NCI-H2171 (cell line): ENCODE measurements at regions not wholly inside any gene's neighbourhood (a gene's known extent, or its start where the extent isn't known, plus 50 kb on each side); places are given as distances from the start of the nearest gene placed in this dataset.
"Not testable (repeated sequence)": the region's sequence is repeated elsewhere in the genome, so short reads cannot be mapped to it uniquely, and the experiment has no call there.

Experiments used
- DNase-seq: peaks from one replicate; lab custom pipeline; 2025; lab: John Stamatoyannopoulos, UW

- DNase-seq, result no peak
Observed at GRCh38 chr17:34015253-34015652, 239.8 kb upstream of the CCL2 start.

DNA sequence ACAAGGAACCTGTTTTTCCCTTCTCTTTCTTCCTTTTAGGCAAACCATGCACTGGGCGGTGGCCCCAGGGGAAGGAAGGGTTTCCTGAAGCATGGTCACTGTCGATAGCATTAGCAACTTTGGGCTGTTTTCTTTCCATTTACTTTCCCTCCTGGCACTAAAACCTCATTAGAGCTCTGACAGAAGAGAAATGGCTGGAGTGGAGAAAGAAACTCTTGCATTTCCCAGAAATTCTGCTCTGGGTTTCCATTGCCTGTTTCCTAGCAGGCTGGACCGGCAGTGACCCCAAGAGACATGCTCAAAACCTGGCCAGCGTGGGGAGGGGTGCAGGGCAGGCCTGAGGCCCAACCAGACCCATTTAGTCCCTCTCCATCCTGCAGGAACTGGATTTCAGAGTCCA, 230.7 kb upstream of the CCL2 start:
- no peak for DNase-seq

GRCh38 chr17:34024806-34025551, 230.1 kb upstream of the CCL2 start:
- DNase-seq, result no peak

DNA sequence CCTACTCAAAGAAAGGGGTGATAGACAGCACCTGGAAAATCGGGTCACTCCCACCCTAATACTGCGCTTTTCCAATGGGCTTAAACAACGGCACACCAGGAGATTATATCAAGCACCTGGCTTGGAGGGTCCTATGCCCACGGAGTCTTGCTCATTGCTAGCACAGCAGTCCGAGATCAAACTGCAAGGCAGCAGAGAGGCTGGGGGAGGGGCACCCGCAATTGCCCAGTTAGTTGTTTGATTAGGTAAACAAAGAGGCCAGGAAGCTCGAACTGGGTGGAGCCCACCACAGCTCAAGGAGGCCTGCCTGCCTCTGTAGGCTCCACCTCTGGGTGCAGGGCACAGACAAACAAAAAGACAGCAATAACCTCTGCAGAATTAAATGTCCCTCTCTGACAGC, 224.5 kb upstream of the CCL2 start:
- not testable (repeated sequence) for DNase-seq

DNA sequence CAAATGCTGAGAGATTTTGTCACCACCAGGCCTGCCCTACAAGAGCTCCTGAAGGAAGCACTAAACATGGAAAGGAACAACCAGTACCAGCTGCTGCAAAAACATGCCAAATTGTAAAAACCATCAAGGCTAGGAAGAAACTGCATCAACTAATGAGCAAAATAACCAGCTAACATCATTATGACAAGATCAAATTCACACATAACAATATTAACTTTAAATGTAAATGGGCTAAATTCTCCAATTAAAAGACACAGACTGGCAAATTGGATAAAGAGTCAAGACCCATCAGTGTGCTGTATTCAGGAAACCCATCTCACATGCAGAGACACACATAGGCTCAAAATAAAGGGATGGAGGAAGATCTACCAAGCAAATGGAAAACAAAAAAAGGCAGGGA, 222.8 kb upstream of the CCL2 start:
- DNase-seq, result not testable (repeated sequence)

- DNase-seq, result not testable (repeated sequence)
Observed at GRCh38 chr17:34038786-34039185, 216.3 kb upstream of the CCL2 start.

GRCh38 chr17:34039213-34039612, 215.9 kb upstream of the CCL2 start:
- not testable (repeated sequence) for DNase-seq

DNA sequence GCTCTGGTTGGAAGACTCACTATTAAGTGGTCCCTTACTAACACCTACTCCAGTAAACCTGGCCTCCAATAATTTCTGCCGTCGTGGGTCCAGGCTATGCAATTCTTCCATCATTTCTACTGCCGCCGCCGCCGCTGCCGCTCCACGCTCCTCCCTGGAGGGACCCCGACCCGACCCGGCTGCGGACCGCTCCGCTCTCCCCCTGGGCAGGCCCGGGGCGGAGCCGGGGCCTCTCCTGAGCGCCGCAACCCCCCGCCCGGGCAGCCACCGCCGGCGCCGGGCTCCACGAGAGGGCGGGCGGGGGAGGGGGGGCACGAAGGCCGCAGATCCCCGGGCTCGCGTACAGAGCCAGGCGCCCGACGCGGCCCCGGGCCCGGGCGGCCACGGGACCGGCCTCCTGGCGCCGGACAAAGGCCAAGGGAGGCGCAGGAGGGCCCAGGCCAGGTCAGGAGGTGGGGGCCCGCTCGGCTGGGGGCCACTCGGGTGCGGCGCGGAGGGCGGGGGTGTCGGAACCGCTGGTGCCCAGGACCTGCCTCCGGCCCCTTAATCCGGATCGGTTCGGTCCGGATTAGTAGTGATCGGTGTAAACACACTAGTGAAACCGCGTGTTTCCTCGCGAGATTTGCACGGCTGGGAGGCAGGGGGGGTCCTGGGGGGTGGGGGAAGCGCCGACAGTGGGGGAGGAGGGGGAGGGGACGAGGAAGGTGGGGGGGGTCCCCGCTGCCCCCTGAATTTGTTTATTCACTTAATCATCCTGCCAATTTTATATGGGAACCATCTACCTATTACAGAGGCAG, 215.1 kb upstream of the CCL2 start:
- DNase-seq, result not testable (repeated sequence)

- DNase-seq, result no peak
Observed at GRCh38 chr17:34045990-34046389, 209.1 kb upstream of the CCL2 start.

- no peak for DNase-seq
Observed at GRCh38 chr17:34051046-34051445, 204.0 kb upstream of the CCL2 start.

DNA sequence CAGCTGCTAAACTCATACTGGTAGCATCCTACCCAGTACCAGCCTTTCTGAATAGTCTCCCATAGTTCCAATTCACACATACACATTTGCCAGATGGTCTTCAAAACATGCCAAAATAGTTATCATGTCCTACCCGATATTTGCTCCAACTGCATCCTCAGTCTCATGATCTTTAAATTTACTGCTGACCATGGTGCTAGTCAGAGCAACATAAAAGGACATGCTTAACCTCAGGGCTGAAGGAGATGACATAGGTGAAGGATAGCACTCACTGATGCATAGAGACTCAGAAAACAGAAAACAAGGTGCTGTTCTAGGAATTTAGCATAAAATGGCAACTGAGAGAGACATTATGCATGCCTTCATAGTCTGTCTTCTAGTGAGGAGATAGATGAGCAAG, 200.6 kb upstream of the CCL2 start:
- DNase-seq, result no peak

DNA sequence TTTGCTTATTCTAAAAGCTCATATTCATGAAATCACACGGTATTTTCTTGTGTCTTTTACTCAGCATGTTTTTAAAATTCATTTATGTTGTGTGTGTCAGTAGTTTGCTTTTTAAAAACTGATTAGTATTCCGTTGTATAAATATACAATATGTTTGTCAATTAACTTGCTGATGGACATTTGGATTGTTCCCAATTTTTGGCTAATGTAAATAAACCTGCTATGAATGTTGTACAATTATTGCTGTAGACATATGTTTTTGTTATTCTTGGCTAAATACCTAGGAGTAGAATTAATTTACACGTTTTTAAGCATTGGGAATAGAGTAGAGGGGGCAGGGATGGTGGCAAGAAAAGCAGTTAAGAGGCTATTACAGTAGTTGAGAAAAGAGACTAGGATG, 199.5 kb upstream of the CCL2 start:
- DNase-seq, result no peak

- no peak for DNase-seq
Observed at GRCh38 chr17:34059423-34060220, 195.5 kb upstream of the CCL2 start.

GRCh38 chr17:34066528-34066927, 188.6 kb upstream of the CCL2 start:
- DNase-seq, result no peak

- DNase-seq, result no peak
Observed at GRCh38 chr17:34067011-34067410, 188.1 kb upstream of the CCL2 start.

- no peak for DNase-seq
Observed at GRCh38 chr17:34068571-34068970, 186.5 kb upstream of the CCL2 start.

- no peak for DNase-seq
Observed at GRCh38 chr17:34070712-34071111, 184.4 kb upstream of the CCL2 start.

GRCh38 chr17:34071886-34072420, 183.1 kb upstream of the CCL2 start:
- peak; percentile 14 for DNase-seq

DNA sequence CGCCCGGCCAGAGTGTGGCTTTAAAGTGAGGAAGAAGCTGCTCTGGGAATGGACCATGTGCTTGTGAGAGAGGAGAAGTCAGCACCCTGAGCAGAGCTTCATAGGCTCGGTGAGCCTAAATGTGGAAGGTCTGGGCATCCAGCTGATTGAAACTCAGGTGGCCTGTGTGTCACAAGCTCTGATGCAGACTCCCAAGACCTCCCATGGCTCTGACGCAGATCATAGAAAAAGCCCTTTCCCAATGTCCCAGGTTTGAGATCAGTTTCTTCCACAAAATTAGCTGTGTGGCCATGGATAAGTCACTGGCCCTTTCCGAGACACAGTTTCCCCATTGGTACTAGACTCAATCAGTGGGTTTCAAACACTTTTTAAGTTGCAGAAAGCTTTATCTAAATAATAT, 180.0 kb upstream of the CCL2 start:
- DNase-seq, result no peak

GRCh38 chr17:34076743-34077631, 178.1 kb upstream of the CCL2 start:
- DNase-seq, result no peak

- no peak for DNase-seq
Observed at GRCh38 chr17:34081269-34081668, 173.8 kb upstream of the CCL2 start.
